ENCODE measurements at regions not wholly inside any gene's neighbourhood (a gene's known extent, or its start where the extent isn't known, plus 50 kb on each side); places are given as distances from the start of the nearest gene placed in this dataset.

GRCh38 chr6:14202947-14203346 is 85.4 kb downstream of the CD83 start:
- H3K4me1 Mint-ChIP-seq = no peaks in the 10 kb centered on the region
- H3K4me3 Mint-ChIP-seq = no peak overlapping the region
- TF ChIP-seq ZNF317 (CRISPR knock-in tag; IDR thresholded peaks at IDR 0.05; ENCODE audit: borderline replicate concordance, low read depth) (no peak), GRHL2 (CRISPR knock-in tag; IDR thresholded peaks at IDR 0.05; ENCODE audit: insufficient replicate concordance, severe bottlenecking) (no peak), AFF4 (CRISPR knock-in tag; IDR thresholded peaks at IDR 0.05; ENCODE audit: borderline replicate concordance) (no peak), MXD4 (CRISPR knock-in tag; IDR thresholded peaks at IDR 0.05; ENCODE audit: borderline replicate concordance) (no peak), ZNF423 (CRISPR knock-in tag; IDR thresholded peaks at IDR 0.05) (no peak), PRDM15 (CRISPR knock-in tag; IDR thresholded peaks at IDR 0.05) (no peak), CTCF (IDR thresholded peaks at IDR 0.05) (no peak), ZBTB21 (CRISPR knock-in tag; IDR thresholded peaks at IDR 0.05; ENCODE audit: borderline replicate concordance) (no peak), SP1 (CRISPR knock-in tag; conservative IDR thresholded peaks at IDR 0.05) (no peak), MYBL2 (CRISPR knock-in tag; IDR thresholded peaks at IDR 0.05) (no peak), ZNF219 (CRISPR knock-in tag; IDR thresholded peaks at IDR 0.05; ENCODE audit: borderline replicate concordance) (no peak), NR1H2 (CRISPR knock-in tag; IDR thresholded peaks at IDR 0.05) (no peak), SMAD3 (CRISPR knock-in tag; IDR thresholded peaks at IDR 0.05; ENCODE audit: borderline replicate concordance) (no peak), GABPB1 (CRISPR knock-in tag; IDR thresholded peaks at IDR 0.05) (no peak)
- no peak for ATAC-seq
- CTCF ChIA-PET = no interaction called here
- POLR2A ChIA-PET = interaction anchor here (0.6 kb wide), 1 partner anchor 17 kb away, joined by 3 read pairs; no protein-coding TSS in a partner anchor
- DNase-seq (ENCODE audit: low spot score) = no peak
- peaks cover 10% of the 10 kb centered on the region for H3K27me3 Mint-ChIP-seq (ENCODE audit: low read depth)
- peaks cover 21% of the 10 kb centered on the region for H3K9me3 Mint-ChIP-seq
- no peaks in the 10 kb centered on the region; the same call in 1 of the 2 replicates for H3K36me3 Mint-ChIP-seq
- H3K27ac Mint-ChIP-seq = no peak overlapping the region

- H3K9me3 Mint-ChIP-seq = no peaks in the 10 kb centered on the region
- peaks cover 16% of the 10 kb centered on the region for H3K4me1 Mint-ChIP-seq
- H3K27ac Mint-ChIP-seq = no peak overlapping the region
- H3K4me3 Mint-ChIP-seq = no peak overlapping the region
- ChIA-PET POLR2A (no interaction called here), CTCF (no interaction called here)
- DNase-seq (ENCODE audit: low spot score) = no peak
- ATAC-seq = no peak
- peaks cover 6% of the 10 kb centered on the region for H3K27me3 Mint-ChIP-seq (ENCODE audit: low read depth)
- H3K36me3 Mint-ChIP-seq = no peaks in the 10 kb centered on the region
- TF ChIP-seq NR1H2 (CRISPR knock-in tag; IDR thresholded peaks at IDR 0.05) = no peak
- TF ChIP-seq ZNF423 (CRISPR knock-in tag; IDR thresholded peaks at IDR 0.05) = no peak
- TF ChIP-seq AR (CRISPR knock-in tag; IDR thresholded peaks at IDR 0.05) = no peak
- TF ChIP-seq ARID4B (CRISPR knock-in tag; IDR thresholded peaks at IDR 0.05; ENCODE audit: borderline replicate concordance) = no peak
- TF ChIP-seq NFYB (CRISPR knock-in tag; conservative IDR thresholded peaks at IDR 0.05; ENCODE audit: low read depth) = no peak
- TF ChIP-seq ZNF671 (CRISPR knock-in tag; IDR thresholded peaks at IDR 0.05) = no peak
- no peak for TF ChIP-seq CREM (CRISPR knock-in tag; IDR thresholded peaks at IDR 0.05)
- TF ChIP-seq GABPB1 (CRISPR knock-in tag; IDR thresholded peaks at IDR 0.05) = no peak
Observed at GRCh38 chr6:14206391-14206790, 88.8 kb downstream of the CD83 start.
